ENCODE measurements at regions not wholly inside any gene's neighbourhood (a gene's known extent, or its start where the extent isn't known, plus 50 kb on each side); places are given as distances from the start of the nearest gene placed in this dataset.

DNA sequence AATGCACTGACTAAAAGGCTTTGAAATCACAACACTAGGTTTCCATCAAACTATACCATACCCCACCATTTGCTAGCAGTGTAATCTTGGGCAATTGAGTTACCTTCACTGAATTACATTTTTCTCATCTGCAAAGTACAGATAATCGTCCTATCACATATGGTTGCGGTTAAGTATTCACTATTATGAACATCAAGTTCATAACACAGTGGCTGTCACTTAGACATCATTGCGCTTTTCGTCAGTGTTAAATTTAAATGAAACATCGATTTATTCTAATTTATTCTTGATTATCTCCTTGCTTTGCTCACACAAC is 505.9 kb downstream of the CPS1 start:
- no peak for DNase-seq (ENCODE audit: low read depth in 2 of 2)

DNA sequence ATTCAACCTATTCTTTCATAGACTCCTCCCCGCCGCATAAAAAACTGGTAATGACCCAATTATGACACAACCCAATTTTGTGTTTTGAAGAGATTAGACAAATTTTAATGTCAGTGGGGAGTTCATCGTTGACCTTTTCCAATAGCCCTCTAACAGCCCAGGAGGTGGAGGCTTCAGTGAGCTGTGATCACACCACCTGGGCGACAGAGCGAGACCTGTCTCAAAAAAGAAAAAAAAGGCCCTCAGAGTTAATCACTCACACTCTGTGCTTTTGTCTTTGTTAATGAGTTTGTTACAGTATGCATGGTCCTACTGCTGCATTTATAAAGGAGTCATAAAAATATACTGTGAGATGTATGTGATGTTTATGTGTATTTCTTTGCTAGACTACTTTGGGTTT is 510.6 kb downstream of the CPS1 start:
- DNase-seq (ENCODE audit: low read depth in 2 of 2) = no peak

DNA sequence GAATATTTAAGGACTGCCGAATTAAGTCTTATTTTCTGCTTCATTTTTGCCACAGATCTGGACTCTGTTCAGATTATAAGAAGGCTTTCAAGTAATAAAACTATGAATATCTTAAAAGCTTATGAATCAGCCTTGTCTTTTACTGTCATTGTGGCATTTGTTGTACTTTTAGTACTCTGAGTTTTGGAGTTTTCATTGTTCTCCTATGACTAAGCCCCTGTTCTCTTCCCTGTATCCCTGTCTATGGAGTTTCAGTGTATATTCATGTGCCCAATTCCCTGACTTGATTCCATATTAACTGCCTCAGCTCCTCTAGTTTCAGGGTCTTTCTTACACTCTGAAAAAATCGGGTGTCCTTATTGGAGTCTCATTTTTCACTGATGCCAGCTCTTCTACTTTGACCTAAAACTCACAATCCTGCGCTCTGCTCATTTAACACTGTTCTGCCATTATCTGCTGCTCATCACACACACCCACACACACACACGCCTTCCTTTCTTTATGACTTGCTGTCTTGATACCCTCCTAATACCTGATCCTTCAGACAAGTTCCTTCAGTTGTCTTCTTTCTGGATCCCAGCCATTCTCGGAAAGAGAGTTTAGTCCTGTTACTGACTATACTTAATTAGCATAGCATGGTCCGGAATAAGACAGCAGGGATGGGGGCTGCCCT is 511.8 kb downstream of the CPS1 start:
- DNase-seq (ENCODE audit: low read depth in 2 of 2) = no peak

DNA sequence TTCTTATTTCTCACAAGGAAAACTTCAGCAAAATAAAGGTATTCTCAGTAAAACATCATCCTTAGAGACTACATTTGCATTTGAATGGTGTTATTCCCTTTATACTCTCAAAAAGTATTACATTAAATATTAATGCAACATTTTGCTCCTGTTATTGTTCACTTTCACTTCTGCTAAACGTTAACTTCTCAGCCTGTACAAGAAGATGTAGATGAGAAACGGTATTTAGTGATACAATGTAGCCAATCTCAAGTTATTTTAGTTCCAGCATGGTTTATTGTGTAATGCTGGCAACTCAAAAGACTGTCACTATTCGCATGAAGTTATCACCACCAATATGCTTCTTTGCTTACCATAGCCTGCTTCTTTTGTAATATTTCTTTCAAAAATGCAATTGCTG is 514.1 kb downstream of the CPS1 start:
- DNase-seq (ENCODE audit: low read depth in 2 of 2) = no peak

DNA sequence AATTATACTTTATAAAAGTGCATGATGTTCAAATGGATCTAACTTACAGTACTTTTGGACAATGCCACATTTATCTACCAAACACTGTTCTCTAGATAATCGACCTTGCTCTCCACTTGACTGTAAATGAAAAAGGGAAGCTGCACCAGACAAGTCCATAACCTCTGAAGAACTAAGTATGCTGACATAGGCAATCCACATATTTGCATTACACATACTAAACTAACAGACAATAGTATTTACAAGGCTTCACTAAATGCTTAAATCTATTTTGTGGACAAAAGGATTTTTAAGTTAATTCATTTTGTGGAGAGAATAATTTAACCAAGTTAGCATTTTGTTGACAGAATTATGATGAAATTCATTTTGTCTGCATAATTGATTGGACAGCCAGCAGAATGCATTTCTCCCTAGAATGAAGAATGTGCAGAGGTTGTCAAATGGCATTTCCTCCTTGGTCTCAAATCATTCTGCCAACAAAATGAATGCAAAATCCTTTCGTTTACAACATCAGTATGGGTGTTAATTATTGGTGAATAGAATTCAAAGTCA is 520.9 kb downstream of the CPS1 start:
- no peak for DNase-seq (ENCODE audit: low read depth in 2 of 2)

DNA sequence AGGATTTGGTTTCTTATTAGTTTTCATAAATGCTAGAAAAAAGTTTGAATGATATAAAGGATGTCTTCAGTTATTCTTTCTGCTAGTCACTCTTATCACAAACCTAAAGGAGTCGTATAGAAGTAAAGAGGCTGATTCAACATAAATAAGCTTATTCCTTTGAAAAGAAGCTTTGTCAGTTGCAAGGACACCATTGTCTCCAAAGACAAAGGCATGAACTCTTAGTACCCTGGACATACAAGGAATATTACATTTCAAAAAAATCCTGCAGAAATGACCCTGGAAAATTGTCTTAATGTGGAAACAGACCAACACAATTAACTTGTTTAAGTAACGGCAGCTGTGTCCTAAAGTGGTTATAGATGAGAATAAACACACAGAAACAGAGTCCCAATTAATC is 528.0 kb downstream of the CPS1 start:
- DNase-seq (ENCODE audit: low read depth in 2 of 2) = no peak

DNA sequence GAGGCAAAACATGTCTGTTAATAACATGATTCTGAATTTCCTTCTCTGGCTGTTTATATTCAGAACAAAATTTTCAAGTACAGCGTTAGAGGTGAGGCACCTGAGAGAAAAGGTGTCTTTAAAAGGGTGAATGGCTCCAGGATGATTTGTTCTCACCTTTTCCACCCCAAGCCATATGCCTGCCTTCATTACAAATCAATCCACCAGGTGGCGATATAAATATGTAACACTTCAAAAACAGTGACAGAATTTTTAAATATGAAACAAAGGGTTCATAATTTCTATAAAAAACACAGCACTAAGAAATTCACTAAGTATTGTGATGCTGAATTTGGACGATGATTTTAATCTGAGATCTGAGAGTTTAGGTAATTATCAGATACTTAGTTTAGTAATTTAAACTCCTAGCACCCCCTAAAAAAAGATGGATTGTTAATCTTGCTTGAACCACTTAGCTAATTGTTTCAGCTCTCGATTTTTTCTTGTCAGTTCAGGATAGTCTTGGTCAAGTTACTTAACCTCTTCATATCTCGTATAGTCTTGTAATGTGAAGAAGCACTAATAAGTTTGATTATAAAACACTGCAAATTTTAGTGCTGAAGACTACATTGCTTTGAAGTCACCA is 528.8 kb downstream of the CPS1 start:
- DNase-seq (ENCODE audit: low read depth in 2 of 2) = no peak

DNA sequence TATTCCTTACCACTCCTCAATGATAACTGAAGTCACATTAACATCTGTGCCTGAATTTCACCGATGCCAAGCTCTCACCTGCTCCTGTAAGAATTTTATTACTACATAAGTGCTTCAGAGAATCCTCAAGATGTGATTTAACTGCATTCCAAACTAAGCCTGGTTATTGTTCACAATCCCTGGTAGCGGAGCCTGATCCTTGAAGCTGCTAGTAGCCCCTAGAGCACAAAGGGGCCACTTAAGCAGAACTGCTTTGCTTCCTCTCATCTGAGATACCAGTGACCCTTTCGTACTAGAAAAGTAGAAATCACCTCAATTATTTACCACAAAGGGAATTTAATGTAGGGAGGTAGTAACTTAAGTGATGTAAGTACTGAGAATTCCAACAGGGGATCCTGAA is 529.6 kb downstream of the CPS1 start:
- no peak for DNase-seq (ENCODE audit: low read depth in 2 of 2)

DNA sequence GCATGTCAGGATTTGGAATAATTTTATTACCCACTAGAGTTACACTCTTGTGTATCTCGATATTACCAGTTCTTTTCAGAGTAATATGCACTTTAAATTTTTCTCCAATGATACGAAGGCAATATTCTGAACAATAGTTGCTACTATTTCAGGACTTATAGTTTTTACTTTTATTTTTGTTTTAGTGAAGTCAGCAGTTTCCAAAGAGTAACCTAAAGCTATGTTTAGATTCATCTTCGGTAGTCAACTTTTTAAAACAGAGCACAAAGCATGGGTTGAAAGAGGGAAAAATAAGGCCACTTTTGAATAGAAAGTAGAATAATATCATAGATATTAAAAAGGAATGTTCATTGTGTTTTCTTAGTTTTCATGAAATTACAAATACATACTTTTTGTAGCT is 532.7 kb downstream of the CPS1 start:
- no peak for DNase-seq (ENCODE audit: low read depth in 2 of 2)

DNA sequence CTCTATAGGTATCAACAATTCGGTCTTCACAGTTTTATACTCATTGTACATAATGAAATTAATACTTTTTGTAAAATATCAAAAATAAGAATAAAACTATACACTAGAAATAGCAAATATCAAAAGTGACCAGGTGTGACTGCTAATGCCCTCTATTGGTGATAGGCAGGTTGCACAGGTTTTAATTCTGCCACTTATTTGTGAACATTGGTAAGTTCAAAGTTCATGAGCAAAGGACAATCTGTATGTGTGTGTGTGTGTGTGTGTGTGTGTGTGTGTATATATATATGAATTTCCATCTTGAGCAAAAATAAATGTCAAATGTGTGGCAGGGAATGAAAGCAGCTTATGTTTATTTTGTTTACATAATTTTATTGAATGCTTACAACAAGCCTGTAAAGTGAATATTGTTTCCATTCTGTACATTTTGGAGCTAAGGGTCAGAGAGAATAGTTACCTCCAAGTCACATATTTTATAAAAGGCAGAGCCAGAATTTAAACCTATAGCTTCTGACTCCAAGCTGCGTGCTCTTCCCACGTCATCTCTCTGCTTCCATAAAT is 537.4 kb downstream of the CPS1 start:
- no peak for DNase-seq (ENCODE audit: low read depth in 2 of 2)

DNA sequence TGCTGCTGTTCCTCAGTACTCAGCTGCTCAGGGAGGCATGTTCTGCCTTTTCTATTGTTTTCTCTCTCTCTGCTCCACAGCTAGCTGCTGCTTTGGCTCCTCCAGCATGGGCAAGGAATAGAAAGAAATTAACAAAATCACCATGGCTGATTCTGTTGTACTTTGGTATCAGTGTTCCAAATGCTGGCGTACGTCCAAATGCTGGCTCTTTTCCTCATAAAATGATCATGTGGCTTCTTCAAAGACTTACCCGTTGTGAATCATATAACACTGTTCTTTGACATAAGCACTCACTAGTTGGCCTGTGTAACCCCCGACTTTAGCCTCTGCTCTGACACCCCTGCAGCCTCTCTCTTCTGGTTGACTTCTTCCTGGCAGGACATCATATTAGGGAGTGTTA is 547.6 kb downstream of the CPS1 start:
- DNase-seq (ENCODE audit: low read depth in 2 of 2) = no peak

DNA sequence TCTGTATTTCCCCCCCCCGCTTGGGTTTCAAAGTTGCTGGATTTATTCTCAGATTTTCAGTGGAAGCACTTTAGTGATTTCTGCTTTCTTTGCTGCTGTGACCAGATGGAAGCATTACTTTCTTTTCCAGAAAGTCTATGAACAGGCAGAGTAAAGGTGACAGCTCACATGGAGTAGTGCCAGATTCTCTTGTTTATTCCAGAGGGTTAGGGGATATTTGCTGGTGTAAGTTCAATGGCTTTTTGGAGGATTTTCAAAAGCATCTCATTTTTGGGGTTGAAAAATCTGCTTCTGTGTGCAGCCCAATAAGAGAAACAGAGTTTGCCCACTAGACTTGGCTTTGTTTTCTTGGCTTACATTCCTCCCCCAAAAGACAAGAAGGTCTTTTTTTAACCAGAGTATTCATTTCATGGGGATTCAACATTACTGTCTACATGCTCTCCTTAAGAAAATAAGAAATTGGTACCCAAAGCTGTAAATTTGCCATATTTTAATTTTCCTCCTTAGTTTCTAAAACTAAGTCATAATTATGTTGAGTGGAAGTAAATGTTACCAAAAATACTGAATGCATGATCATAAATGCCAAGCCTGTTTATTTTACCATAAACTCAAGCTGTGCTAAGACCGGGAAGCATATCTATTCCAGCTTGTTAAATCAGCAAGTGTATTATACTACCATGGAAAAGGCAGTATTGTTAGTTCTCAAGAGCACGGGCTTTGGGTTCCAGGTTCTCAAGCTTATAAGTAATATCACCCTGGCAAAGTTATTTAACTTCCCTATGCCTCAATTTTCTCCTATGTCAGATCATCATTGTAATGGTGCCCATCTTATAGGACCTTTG is 557.2 kb downstream of the CPS1 start:
- DNase-seq (ENCODE audit: low read depth in 2 of 2) = no peak

DNA sequence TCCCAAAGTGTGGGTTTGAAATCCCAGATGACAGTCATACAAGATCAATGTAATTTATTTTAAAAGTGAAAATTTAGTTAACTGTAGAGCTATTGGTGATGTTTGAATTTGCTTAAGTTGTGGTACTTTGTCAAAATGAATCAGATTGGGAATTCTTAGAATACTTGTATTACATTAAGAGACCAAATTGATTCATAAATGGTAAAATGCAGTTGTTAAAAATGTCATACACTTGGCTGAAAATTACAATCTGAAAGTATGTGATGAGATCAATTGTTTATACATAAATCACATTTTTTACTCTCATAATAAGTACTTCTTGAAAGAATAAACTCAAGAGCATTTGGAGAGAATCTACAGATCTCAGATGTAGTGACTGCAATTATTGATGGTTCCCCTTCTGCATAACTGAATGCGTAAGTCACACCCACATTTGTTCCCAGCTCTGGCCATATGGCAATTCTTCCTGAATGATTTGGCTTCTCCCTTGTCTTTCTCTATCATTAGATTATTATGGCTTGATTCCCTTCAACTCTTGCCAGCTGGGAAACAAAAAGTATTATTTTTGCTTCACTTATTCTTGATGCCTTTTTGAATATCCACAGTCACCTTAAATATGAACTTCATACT is 558.5 kb downstream of the CPS1 start:
- DNase-seq (ENCODE audit: low read depth in 2 of 2) = no peak

DNA sequence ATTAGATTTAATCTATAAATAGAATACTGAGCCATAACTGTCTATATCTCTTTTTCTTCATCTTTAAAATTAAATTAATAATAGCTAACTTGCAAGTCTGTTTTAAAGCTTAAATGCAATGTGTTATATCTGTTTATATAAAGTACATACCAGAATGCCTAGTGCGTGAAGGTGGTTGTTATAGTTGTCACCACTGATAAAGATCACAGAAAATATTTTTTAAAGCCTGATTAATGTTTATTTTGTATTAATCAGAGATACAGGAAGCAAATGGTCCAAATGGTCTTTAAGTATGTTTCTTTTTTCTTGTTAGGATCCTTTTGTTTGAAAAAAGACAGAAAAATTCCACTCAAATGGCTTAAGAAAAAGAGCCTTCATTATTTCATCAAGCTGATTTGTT is 560.6 kb downstream of the CPS1 start:
- no peak for DNase-seq (ENCODE audit: low read depth in 2 of 2)

DNA sequence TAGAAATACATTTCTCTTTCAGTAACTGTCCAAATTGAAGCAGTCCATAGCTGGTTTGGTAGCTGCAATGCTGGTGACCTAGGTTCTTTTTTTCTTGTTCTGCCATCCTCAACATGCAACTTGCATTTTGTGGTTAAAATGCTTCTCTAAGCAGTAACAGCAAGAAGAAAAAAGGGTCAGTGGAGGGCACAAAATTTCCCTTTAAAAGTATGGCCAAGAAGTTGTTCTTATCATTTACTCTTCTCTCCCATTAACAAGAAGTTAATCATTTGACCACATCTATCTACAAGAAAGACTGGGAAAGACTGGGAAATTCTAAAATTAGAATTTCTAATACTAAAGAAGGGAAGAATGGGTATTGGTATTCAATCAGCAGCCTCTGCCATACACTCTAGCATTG is 569.9 kb downstream of the CPS1 start:
- no peak for DNase-seq (ENCODE audit: low read depth in 2 of 2)

DNA sequence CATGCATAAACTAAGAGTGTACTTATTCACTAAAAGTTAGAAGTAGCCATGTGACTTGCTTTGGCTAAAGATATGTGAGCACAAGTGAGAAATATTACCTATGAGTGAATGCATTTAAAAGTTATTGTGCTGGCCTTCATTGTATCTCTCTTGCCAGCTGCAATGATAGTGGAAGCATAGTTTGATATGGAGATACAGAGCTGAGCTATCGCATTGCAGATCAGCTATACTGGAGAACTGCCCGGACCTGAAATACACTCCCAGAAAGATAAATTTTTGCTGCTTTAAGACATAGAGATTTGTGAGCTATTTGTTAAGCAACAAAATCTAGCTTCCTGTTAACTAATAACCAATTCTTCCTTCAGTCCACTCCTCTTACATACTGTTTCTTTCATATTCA is 571.1 kb downstream of the CPS1 start:
- no peak for DNase-seq (ENCODE audit: low read depth in 2 of 2)

DNA sequence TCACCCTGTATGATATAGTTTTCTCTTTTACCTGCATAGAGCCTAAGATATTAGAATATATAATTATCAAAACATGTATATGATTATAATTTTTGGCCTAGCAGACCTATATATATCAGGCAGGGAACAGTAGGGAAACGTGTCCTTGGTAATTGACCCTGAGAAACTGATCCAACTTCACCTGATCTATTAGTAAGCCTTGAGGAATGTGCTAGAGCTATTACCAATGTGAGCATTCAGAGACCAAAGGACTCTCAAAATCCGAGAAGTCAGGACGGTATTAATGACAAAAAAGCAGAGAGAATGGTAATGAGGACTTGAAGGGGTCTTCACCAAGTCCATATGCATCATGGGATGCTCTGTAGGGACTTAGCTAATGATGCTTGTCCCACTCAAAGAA is 571.9 kb downstream of the CPS1 start:
- no peak for DNase-seq (ENCODE audit: low read depth in 2 of 2)

DNA sequence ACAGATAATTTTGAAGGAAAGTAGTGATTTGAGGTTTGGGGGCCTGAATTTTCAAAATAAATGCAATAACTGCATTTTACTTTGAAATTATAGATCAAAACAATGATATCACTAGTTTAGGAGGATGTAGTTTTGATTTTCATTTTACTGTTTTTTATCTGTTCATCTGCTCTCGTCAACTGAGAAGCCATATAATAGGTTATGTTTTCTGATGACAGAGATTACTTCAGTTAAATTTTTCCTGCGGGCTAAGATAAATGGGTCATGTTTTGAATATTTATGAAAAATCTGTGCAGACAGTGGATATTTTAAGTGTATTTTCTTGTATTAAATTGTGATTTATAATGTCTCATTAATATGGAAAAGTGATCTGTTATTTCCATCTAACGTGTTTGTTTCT is 573.4 kb downstream of the CPS1 start:
- DNase-seq (ENCODE audit: low read depth in 2 of 2) = no peak

DNA sequence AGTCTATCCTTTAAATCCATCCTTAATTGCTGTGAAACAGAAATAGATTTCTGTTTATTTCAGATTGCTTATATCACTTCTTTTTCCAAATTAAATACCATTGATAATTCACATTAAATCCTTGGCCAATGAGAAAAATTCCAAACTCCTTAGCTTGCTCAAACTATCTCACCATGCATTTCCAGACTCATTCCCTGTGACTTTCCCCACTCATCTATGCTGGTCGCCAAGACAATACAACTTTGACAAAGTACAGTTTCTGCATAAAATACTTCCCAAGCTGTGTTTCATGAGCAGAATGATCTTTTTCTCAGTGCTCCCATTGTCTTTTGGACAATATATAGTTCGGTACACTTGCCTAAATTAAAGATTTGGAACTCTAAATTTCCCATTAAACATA is 575.6 kb downstream of the CPS1 start:
- no peak for DNase-seq (ENCODE audit: low read depth in 2 of 2)

DNA sequence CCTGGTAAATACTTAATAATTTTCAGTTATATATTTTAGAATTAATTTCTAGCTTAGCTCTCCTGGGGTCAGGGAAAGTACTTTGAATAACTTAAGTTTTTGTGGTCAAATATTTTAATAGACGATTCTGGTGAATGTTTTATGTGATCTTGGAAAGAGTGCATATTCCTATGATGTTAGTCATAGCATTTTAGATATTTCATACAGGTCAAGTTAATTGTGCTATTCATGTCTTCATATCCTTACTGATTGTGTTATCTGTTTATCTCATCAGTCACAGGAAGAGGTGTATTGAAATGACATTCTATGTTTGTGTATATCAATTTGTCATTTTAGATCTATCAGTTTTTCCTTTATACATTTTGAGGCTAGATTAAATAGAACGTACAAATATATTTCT is 576.2 kb downstream of the CPS1 start:
- no peak for DNase-seq (ENCODE audit: low read depth in 2 of 2)

DNA sequence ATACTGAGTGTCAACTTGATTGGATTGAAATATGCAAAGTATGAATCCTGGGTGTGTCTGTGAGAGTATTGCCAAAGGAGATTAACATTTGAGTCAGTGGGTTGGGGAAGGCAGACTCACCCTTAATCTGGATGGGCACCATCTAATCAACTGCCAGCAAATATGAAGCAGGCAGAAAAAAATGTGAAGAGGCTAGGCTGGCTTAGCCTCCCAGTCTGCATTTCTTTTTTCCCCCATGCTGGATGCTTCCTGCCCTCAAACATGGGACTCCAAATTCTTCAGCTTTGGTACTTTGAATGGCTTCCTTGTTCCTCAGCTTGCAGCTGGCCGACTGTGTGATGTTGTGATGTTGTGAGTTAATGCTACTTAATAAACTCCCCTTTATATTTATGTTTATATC is 577.4 kb downstream of the CPS1 start:
- DNase-seq (ENCODE audit: low read depth in 2 of 2) = no peak

DNA sequence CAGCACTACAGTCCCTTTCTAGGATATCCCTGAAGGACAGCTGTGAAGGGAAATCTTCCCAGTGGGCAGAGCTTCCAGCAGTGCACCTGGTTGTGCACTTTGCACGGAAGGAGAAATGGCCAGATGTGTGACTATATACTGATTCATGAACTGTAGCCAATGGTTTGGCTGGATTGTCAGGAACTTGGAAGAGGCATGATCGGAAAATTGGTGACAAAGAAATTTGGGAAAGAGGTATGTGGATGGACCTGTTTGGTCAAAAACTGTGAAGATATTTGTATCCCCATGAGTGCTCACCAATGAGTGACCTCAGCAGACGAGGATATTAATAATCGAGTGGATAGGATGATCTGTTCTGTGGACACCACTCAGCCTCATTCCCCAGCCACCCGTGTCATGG is 582.2 kb downstream of the CPS1 start:
- no peak for DNase-seq (ENCODE audit: low read depth in 2 of 2)
